Caco-2 (cell line): ENCODE measurements at regions not wholly inside any gene's neighbourhood (a gene's known extent, or its start where the extent isn't known, plus 50 kb on each side); places are given as distances from the start of the nearest gene placed in this dataset.

Experiments used
- BruUV-seq: library from RNA; stranded (reverse); fragments of 400-500 nt; replicated peaks from 2 replicates; lab custom pipeline; 2021; lab: Mats Ljungman, UMichigan
- CTCF ChIA-PET: fragments of 300-600 bp; sonication (Branson Sonifier 250); formaldehyde crosslinking; loops from one replicate; lab custom pipeline; 2022; ENCODE audit warnings: antibody characterized with exemption; lab: Charles Lee
- POLR2A ChIA-PET: fragments of 300-600 bp; sonication (Branson Sonifier 250); formaldehyde crosslinking; loops from one replicate; lab custom pipeline; 2022; ENCODE audit warnings: antibody characterized with exemption; lab: Charles Lee
- DNase-seq, 2 experiments: peaks; one replicate each; pipeline versions ENCODE4 v3.0.0 to v3.0.0-alpha.2; 2020 to 2022
- H3K27me3 ChIP-seq: replicated peaks from 2 replicates; pipeline ENCODE4 v1.6.0; 2011; ENCODE audit warnings: low read length; ENCODE audit not compliant: control insufficient read depth, insufficient read depth
- H3K36me3 ChIP-seq: 2 replicates; pipeline ENCODE4 v1.5.1; 2011; ENCODE audit warnings: low read length; ENCODE audit not compliant: control insufficient read depth, insufficient read depth
- H3K4me1 ChIP-seq: fragments of 250-450 bp; sonication (Bioruptor Pico); 2 replicates; pipeline ENCODE4 v1.5.1; 2020; ENCODE audit warnings: mild to moderate bottlenecking
- H3K4me3 ChIP-seq: 2 replicates; pipeline ENCODE4 v1.5.1; 2011; ENCODE audit warnings: low read depth, mild to moderate bottlenecking, control low read depth, low read length
- H3K9me3 ChIP-seq: fragments of 250-450 bp; sonication (Bioruptor Pico); 2 replicates; pipeline ENCODE4 v1.5.1; 2020; ENCODE audit warnings: mild to moderate bottlenecking, moderate library complexity
- H3K27ac Mint-ChIP-seq: one replicate; pipeline ENCODE4 v1.8.0; 2022; ENCODE audit warnings: mixed read lengths; ENCODE audit not compliant: unreplicated experiment
- H3K27me3 Mint-ChIP-seq: one replicate; pipeline ENCODE4 v1.8.0; 2022; ENCODE audit warnings: mixed read lengths; ENCODE audit not compliant: insufficient read depth, unreplicated experiment
- H3K36me3 Mint-ChIP-seq: one replicate; pipeline ENCODE4 v1.8.0; 2022; ENCODE audit warnings: mild to moderate bottlenecking, mixed read lengths; ENCODE audit not compliant: insufficient read depth, unreplicated experiment
- H3K4me1 Mint-ChIP-seq: one replicate; pipeline ENCODE4 v1.8.0; 2022; ENCODE audit warnings: low read depth, mixed read lengths; ENCODE audit not compliant: unreplicated experiment
- H3K4me3 Mint-ChIP-seq: one replicate; pipeline ENCODE4 v1.8.0; 2022; ENCODE audit warnings: mild to moderate bottlenecking, moderate library complexity, mixed read lengths; ENCODE audit not compliant: unreplicated experiment
- H3K9me3 Mint-ChIP-seq: one replicate; pipeline ENCODE4 v1.8.0; 2022; ENCODE audit warnings: mixed read lengths; ENCODE audit not compliant: unreplicated experiment
- intact Hi-C: fragments of 100-400 bp; cut with micrococcal nuclease; formaldehyde crosslinking; loops from one replicate; pipeline ENCODE4 v1.10.0; 2022; ENCODE audit not compliant: unreplicated experiment
- TF ChIP-seq, protein P1 (sequence below), 2 experiments: fragments of 200-600 bp in 1 of 2; IDR thresholded peaks; 1 replicate in 1 of 2; 2 replicates in 1 of 2; pipeline versions ENCODE4 v1.5.1 to v1.8.0; 2011 to 2022; ENCODE audit warnings: antibody characterized with exemption in 1 of 2, control low read depth in 1 of 2, inconsistent platforms in 1 of 2, low read depth in 1 of 2, low read length in 1 of 2, mild to moderate bottlenecking in 1 of 2, moderate library complexity in 1 of 2; ENCODE audit not compliant: insufficient read depth in 1 of 2, severe bottlenecking in 1 of 2, unreplicated experiment in 1 of 2

DNA sequence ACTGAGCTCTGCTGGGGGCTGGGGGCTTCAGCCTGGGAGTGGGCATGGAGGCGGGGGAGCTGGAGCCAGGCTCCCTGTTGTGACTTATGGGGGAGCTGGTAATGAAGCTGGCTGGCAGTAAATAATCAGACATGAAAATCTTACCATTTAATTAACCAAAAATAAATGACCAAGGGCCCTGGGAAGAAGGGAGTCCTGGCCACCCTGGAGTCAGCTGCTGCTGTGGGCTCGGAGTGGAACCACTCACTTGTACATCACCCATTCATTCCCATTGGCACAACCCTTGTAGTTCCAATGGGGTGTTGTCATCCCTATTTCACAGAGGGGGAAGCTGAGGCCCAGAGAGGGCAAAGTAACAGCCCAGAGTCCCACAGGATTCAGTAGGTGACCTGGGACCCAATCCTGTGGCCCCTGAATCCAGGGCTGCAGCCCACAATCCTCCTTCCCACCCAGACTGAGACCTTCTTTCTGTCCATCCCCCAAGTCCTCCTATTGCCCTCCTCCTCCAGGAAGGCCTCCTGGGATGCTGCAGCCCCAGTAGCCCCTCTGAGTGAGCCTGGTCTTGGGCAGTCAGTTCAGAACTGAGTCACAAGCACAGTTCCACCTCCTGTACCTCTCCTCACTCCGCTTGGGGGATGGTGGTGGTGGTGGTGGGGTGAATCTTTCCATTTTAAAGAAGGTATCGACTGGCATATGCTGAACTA lies 259.4 kb upstream of the MVB12B start:
- Mint-ChIP-seq H3K27me3 (peaks cover 9% of the 10 kb centered on the region), H3K36me3 (no peaks in the 10 kb centered on the region), H3K4me3 (no peak overlapping the region), H3K27ac (no peak overlapping the region), H3K4me1 (no peaks in the 10 kb centered on the region), H3K9me3 (peaks cover 12% of the 10 kb centered on the region)
- intact Hi-C loops, result no loop called here
- ChIA-PET POLR2A (no interaction called here), CTCF (no interaction called here)
- no peak for DNase-seq
- no TSS peak for BruUV-seq
- TF ChIP-seq, protein P1, sequence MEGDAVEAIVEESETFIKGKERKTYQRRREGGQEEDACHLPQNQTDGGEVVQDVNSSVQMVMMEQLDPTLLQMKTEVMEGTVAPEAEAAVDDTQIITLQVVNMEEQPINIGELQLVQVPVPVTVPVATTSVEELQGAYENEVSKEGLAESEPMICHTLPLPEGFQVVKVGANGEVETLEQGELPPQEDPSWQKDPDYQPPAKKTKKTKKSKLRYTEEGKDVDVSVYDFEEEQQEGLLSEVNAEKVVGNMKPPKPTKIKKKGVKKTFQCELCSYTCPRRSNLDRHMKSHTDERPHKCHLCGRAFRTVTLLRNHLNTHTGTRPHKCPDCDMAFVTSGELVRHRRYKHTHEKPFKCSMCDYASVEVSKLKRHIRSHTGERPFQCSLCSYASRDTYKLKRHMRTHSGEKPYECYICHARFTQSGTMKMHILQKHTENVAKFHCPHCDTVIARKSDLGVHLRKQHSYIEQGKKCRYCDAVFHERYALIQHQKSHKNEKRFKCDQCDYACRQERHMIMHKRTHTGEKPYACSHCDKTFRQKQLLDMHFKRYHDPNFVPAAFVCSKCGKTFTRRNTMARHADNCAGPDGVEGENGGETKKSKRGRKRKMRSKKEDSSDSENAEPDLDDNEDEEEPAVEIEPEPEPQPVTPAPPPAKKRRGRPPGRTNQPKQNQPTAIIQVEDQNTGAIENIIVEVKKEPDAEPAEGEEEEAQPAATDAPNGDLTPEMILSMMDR (IDR thresholded peaks at IDR 0.05; ENCODE audit: insufficient read depth in 1 of 2, low read depth in 1 of 2, low read length in 1 of 2, severe bottlenecking in 1 of 2, unreplicated experiment in 1 of 2), result no peak
- Histone ChIP-seq H3K4me3 (no peak overlapping the region), H3K4me1 (no peaks in the 10 kb centered on the region), H3K9me3 (no peaks in the 10 kb centered on the region), H3K36me3 (no peaks in the 10 kb centered on the region), H3K27me3 (no peaks in the 10 kb centered on the region; the same call in 1 of the 2 replicates)

DNA sequence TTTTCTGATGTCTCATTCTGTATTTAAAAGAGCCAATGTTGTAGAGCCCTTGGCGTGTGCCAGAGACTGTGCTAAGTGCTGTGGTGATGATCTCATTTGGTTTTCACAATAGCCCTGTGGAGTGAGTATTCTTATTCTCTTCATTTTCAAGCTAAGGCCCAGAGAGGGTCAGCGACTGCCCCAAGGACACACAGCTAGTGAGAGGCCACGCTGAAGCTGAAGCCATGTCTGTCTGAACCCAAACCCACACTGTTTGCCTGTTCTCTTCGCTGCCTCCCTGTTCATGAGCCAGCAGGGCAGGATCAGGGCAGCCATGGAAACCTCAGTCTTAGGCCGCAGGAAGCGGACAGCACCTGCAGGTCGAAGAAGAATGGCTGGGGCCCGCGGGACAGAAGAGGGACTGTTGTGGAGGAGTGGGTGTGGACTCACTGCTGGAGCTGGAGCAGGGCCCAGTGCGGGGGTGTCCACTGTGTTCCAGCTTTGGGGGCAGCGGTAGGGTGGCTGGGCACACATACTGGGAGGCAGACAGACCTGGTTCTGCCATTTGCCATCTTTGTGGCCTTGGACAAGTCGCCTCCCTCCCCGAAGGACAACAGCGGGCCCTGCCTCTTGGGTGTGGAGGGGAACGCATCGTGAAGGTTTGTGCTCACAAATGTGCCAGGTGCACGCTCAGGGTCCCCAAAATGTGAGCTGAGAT lies 257.9 kb upstream of the MVB12B start:
- no peaks in the 10 kb centered on the region for H3K36me3 ChIP-seq
- DNase-seq, result no peak
- H3K9me3 ChIP-seq, result no peaks in the 10 kb centered on the region
- no peak overlapping the region for H3K27ac Mint-ChIP-seq
- H3K4me1 ChIP-seq, result no peaks in the 10 kb centered on the region
- H3K4me3 Mint-ChIP-seq, result no peak overlapping the region
- H3K4me1 Mint-ChIP-seq, result no peaks in the 10 kb centered on the region
- ChIA-PET CTCF (interaction anchor here (0.6 kb wide), 1 partner anchor 451 kb away, joined by 9 read pairs; no protein-coding TSS in a partner anchor), POLR2A (no interaction called here)
- H3K27me3 ChIP-seq, result no peaks in the 10 kb centered on the region; the same call in 1 of the 2 replicates
- intact Hi-C loops, result no loop called here
- peaks cover 12% of the 10 kb centered on the region for H3K9me3 Mint-ChIP-seq
- no peak overlapping the region for H3K4me3 ChIP-seq
- TF ChIP-seq, protein P1 (IDR thresholded peaks at IDR 0.05; ENCODE audit: insufficient read depth in 1 of 2, low read depth in 1 of 2, low read length in 1 of 2, severe bottlenecking in 1 of 2, unreplicated experiment in 1 of 2), result no peak
- H3K36me3 Mint-ChIP-seq, result no peaks in the 10 kb centered on the region
- no TSS peak for BruUV-seq
- H3K27me3 Mint-ChIP-seq, result peaks cover 9% of the 10 kb centered on the region

DNA sequence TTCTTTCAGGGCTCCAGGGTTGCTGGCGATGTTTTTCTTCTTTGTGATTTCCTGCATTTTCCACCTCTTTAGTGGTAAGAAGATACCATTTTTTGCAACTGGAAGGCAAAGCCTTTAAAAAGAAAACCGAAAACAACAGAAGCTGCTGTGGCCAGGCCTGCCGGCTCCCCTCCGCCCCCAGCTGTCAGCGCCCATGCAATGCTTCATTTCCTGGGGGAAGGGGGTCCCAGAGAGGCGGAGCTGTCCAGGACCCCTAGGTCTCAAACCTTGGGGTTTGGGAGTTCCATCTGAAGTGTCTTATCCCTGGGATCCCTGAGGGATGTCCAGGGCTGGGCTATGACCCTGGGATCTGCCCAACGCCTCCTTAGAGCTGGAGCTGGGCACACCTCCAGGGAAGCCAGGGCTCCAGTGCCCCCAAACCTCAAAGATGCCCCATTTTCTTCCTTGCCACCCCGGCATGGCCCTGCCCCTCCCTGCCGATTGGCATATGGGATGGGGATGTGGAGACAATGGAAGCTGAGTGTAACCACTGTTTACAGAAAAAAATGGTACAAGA lies 257.2 kb upstream of the MVB12B start:
- Mint-ChIP-seq H3K9me3 (peaks cover 12% of the 10 kb centered on the region), H3K27me3 (peaks cover 9% of the 10 kb centered on the region), H3K4me3 (no peak overlapping the region), H3K27ac (no peak overlapping the region), H3K36me3 (no peaks in the 10 kb centered on the region), H3K4me1 (no peaks in the 10 kb centered on the region)
- Histone ChIP-seq H3K27me3 (no peaks in the 10 kb centered on the region; the same call in 1 of the 2 replicates), H3K9me3 (no peaks in the 10 kb centered on the region), H3K4me3 (no peak overlapping the region), H3K36me3 (no peaks in the 10 kb centered on the region), H3K4me1 (no peaks in the 10 kb centered on the region)
- TF ChIP-seq, protein P1 (IDR thresholded peaks at IDR 0.05; ENCODE audit: insufficient read depth in 1 of 2, low read depth in 1 of 2, low read length in 1 of 2, severe bottlenecking in 1 of 2, unreplicated experiment in 1 of 2), result no peak
- BruUV-seq, result no TSS peak
- DNase-seq, result no peak
- ChIA-PET POLR2A (no interaction called here), CTCF (no interaction called here)
- intact Hi-C loops, result no loop called here
